ENCODE measurements at regions not wholly inside any gene's neighbourhood (a gene's known extent, or its start where the extent isn't known, plus 50 kb on each side); places are given as distances from the start of the nearest gene placed in this dataset.

DNA sequence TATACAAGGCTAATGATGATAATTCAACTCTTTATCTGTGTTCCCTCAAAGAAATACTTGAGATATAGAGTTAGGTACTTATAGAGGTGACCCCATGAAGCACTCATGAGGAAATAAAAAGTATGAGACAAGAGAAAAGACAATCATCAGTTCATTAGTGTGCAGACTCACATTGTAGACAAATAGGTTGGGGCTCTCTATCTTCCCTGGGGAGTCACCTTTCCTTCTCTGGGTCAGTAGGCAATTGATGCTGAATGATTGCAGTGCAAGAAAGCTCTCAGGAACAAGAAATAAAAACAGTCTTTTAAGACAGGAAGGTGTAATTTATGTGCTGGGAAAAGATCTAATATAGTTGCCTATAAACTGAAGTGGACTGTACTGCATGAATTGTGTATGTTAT, 1357.6 kb upstream of the EPHA6 start:
- no peaks in the 10 kb centered on the region for H3K9me3 ChIP-seq

DNA sequence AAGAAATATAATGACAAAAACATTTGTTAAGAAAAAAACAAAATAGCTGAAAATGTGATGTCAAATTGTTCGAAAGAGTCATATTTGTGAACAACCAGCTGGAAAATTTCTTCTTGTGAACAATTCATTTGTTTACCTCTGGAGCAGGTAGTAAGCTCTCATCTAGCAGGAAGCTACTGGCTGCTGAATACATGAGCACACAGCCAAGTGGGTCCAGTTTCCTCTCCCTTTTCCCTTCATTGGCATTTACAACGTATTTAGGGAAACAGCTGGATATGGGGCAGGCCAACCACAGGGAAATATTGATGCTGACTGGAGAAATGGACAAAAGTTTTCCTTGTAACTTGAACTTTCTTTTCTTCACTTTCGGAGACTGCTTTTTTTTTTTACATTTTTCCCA, 1354.7 kb upstream of the EPHA6 start:
- WGBS: 56% methylated on average over 3 of the region's 3 CpGs
- no peak for DNase-seq (ENCODE audit: low spot score in 2 of 2)
- no peak overlapping the region for H3K4me3 ChIP-seq
- H3K4me1 ChIP-seq: no peaks in the 10 kb centered on the region
- no peaks in the 10 kb centered on the region for H3K36me3 ChIP-seq
- TF ChIP-seq POLR2A (IDR thresholded peaks at IDR 0.05) (no peak), POLR2AphosphoS5 (IDR thresholded peaks at IDR 0.05) (no peak), EP300 (IDR thresholded peaks at IDR 0.05) (no peak)
- TF ChIP-seq, protein P1, sequence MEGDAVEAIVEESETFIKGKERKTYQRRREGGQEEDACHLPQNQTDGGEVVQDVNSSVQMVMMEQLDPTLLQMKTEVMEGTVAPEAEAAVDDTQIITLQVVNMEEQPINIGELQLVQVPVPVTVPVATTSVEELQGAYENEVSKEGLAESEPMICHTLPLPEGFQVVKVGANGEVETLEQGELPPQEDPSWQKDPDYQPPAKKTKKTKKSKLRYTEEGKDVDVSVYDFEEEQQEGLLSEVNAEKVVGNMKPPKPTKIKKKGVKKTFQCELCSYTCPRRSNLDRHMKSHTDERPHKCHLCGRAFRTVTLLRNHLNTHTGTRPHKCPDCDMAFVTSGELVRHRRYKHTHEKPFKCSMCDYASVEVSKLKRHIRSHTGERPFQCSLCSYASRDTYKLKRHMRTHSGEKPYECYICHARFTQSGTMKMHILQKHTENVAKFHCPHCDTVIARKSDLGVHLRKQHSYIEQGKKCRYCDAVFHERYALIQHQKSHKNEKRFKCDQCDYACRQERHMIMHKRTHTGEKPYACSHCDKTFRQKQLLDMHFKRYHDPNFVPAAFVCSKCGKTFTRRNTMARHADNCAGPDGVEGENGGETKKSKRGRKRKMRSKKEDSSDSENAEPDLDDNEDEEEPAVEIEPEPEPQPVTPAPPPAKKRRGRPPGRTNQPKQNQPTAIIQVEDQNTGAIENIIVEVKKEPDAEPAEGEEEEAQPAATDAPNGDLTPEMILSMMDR (IDR thresholded peaks at IDR 0.05): no peak
- no peaks in the 10 kb centered on the region for H3K9me3 ChIP-seq
- no peak overlapping the region for H3K27ac ChIP-seq
- H3K27me3 ChIP-seq: no peaks in the 10 kb centered on the region

More for the DNA sequence above, 1357.6 kb upstream of the EPHA6 start:
- DNase-seq (ENCODE audit: low spot score in 2 of 2): no peak
- no peaks in the 10 kb centered on the region for H3K36me3 ChIP-seq
- H3K27me3 ChIP-seq: no peaks in the 10 kb centered on the region
- no peak overlapping the region for H3K4me3 ChIP-seq
- no peaks in the 10 kb centered on the region for H3K4me1 ChIP-seq
- TF ChIP-seq POLR2A (IDR thresholded peaks at IDR 0.05) (no peak), POLR2AphosphoS5 (IDR thresholded peaks at IDR 0.05) (no peak), EP300 (IDR thresholded peaks at IDR 0.05) (no peak)
- TF ChIP-seq, protein P1 (IDR thresholded peaks at IDR 0.05): no peak
- no peak overlapping the region for H3K27ac ChIP-seq

DNA sequence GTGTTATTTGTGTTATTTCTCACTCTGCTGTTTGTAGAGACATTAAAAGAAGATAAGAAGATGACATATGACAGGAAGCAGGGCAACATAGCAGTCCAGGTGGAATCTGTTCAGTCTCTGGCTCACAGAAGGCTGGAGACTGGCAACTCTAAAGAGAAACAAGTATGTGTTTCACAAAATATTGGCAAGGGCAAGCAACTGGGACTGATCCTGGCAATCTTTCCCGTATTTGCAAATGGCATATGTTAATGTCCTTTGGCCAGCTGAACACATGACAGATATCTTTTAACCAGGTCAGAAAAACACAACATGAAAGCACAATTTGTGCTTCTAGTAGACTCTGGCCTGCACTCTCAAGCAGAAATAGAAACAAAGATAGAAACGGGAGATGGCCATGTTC, 1354.1 kb upstream of the EPHA6 start:
- H3K4me3 ChIP-seq: no peak overlapping the region
- no peaks in the 10 kb centered on the region for H3K36me3 ChIP-seq
- H3K27ac ChIP-seq: no peak overlapping the region
- H3K4me1 ChIP-seq: no peaks in the 10 kb centered on the region
- DNase-seq (ENCODE audit: low spot score in 2 of 2): no peak
- H3K27me3 ChIP-seq: no peaks in the 10 kb centered on the region
- TF ChIP-seq POLR2A (IDR thresholded peaks at IDR 0.05) (no peak), POLR2AphosphoS5 (IDR thresholded peaks at IDR 0.05) (no peak), EP300 (IDR thresholded peaks at IDR 0.05) (no peak)
- TF ChIP-seq, protein P1 (IDR thresholded peaks at IDR 0.05): no peak
- H3K9me3 ChIP-seq: no peaks in the 10 kb centered on the region
- 37% methylated on average over 2 of the region's 2 CpGs for WGBS

DNA sequence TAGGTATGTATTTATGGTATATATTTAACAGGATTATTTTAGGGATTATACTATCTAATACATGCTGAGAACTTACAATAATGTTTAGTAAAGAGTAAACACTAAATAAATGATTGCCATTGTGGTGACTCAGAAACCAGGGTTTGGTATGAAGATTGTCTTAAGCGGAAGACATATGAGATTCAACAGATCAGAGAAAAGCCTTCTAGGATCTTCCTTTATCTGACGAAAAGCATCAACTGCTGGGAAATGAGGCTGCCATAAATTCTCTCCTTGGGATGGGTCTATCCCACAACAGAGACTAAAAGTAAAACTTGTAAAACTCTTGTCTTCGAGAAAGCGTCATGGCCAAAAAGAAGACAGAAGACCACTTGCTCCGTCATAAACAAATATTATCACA, 1352.2 kb upstream of the EPHA6 start:
- Histone ChIP-seq H3K4me3 (no peak overlapping the region), H3K27me3 (no peaks in the 10 kb centered on the region), H3K9me3 (no peaks in the 10 kb centered on the region), H3K4me1 (no peaks in the 10 kb centered on the region), H3K27ac (no peak overlapping the region), H3K36me3 (no peaks in the 10 kb centered on the region)
- DNase-seq (ENCODE audit: low spot score in 2 of 2): no peak
- WGBS: 60% methylated on average over 5 of the region's 5 CpGs
- TF ChIP-seq POLR2A (IDR thresholded peaks at IDR 0.05): no peak
- TF ChIP-seq, protein P1 (IDR thresholded peaks at IDR 0.05): no peak
- no peak for TF ChIP-seq EP300 (IDR thresholded peaks at IDR 0.05)

DNA sequence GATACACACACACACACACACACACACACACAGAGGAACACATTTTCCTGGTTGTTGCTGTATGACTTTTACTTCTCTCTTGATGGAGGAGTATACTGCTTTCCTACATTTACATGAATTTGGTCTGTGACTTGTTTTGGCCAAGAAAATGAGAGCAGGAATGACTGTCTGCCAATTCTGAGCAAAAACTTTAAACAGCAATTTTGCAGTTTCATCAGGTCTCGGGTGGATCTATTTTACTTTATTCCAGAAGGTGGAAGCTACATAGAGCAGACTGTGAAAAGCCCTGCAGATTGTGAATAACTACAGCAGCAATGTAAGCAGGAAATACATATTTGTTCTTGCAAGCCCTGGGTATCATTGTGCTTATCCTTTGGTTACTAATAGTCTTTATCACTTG, 1350.0 kb upstream of the EPHA6 start:
- WGBS: 0% methylated on average over 1 of the region's 1 CpG
- DNase-seq (ENCODE audit: low spot score in 2 of 2): no peak
- H3K36me3 ChIP-seq: no peaks in the 10 kb centered on the region

More for the DNA sequence above, 1350.0 kb upstream of the EPHA6 start:
- Histone ChIP-seq H3K27ac (no peak overlapping the region), H3K27me3 (no peaks in the 10 kb centered on the region), H3K4me1 (no peaks in the 10 kb centered on the region), H3K4me3 (no peak overlapping the region), H3K9me3 (no peaks in the 10 kb centered on the region)
- TF ChIP-seq POLR2AphosphoS5 (IDR thresholded peaks at IDR 0.05) (no peak), POLR2A (IDR thresholded peaks at IDR 0.05) (no peak), EP300 (IDR thresholded peaks at IDR 0.05) (no peak)
- TF ChIP-seq, protein P1 (IDR thresholded peaks at IDR 0.05): no peak
